Activated T-cell treated with anti-CD3 and anti-CD28 coated beads for 24 hours (primary cell): ENCODE measurements at regions not wholly inside any gene's neighbourhood (a gene's known extent, or its start where the extent isn't known, plus 50 kb on each side); places are given as distances from the start of the nearest gene placed in this dataset.
"Not testable (repeated sequence)": the region's sequence is repeated elsewhere in the genome, so short reads cannot be mapped to it uniquely, and the experiment has no call there.

Experiments used
- DNase-seq: peaks from one replicate; pipeline ENCODE4 v3.0.0-alpha.2; 2020; ENCODE audit warnings: low read depth

DNA sequence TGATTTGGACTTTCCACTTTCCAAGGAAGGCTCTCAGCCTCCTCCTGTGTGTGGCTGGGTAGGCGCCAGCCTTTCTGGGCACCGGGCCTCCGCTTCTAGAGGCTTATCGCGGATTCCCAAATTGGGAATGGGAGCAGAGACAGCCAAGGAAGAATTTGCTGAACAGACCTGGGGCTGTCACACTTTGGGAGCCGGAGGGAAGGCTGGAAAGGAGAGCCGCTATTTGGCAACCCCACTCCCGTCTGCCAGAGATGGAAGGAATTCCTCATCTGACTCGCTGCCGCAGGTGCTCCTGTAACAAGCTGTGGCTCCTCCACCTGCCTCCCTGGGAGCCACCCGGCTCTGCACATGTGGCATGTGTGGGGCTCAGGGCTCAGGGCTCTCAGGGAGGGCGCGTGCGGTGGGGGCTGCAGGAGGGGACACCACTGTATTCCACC is 50.8 kb upstream of the ECHDC3 start:
- DNase-seq, result no peak

DNA sequence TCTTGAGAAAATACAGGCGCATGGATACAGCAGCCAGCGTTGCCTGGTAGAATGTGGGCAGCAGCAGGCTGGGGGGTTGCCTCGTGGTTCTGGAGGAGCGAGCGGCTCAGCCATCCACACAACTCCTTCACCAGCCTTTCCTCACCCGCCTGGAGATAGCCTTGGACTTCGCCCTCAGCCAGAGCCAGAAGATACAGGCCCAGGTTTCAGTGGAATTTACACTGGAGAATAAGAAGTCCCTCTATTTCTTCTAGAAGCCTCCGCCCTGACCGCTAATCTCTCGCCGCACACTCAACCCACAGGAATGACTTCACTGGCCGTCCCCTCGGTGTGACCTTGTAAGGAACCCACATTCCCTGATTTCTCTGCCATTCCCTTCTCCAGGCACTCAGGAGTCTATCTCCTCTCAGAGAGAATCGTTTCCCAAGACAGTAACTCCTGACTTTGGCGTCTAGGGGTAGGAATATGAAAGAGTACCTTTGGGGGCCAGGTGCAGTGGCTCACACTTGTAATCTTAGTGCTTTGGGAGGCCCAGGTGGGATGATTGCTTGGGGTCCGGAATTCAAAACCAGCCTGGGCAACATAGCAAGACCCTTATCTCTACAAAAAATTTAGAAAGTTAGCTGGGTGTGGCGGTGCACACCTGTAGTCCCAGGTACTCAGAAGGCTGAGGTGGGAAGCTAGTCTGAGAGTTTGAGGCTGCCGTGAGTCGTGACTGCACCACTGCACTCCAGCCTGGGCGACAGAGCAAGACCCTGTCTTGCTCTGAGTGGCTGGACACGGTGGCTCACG is 52.0 kb upstream of the ECHDC3 start:
- no peak for DNase-seq

DNA sequence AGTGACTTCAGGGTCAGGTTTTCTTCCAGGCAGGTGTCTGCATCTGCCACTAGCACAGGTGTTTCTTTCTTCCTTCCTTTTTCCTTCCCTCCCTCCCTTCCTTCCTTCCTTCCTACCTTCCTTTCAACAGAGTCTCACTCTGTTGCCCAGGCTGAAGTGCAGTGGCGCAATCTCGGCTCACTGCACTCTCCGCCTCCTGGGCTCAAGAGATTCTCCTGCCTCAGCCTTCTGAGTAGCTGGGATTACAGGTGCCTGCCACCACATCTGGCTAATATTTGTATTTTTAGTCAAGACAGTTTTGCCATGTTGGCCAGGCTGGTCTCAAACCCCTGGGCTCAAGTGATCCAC is 53.8 kb upstream of the ECHDC3 start:
- not testable (repeated sequence) for DNase-seq

DNA sequence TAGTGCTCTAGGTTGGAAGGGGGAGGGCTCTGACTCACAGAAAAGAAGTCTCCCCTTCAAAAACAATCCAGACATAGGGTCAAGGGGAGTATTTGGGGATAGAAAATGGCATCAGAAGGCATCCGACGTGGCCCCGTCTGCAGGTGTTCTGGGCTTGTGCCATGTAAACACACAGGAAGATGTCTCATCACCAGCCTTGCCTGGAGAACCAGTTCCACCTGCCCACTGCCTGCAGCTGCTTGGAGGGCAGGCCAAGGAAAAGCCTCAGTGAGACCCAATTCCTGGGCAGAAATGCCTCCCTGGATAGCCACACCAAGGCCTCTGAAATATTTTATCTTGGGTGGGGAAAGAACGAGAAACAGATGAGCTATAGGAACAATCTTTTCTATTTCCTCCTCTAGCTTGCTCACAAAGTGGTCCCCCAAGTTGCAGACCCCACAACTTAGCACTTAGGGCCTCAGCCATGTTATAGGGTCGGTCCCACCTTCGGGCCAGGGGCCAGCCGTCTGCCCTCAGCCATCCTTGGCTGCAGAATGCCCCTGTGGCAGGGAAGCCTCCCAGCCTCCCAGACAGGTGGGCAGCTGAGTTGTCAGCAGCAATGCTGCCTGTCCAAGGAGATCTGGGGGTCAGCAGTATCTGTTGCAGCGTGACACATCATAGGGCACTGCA is 54.3 kb upstream of the ECHDC3 start:
- no peak for DNase-seq

DNA sequence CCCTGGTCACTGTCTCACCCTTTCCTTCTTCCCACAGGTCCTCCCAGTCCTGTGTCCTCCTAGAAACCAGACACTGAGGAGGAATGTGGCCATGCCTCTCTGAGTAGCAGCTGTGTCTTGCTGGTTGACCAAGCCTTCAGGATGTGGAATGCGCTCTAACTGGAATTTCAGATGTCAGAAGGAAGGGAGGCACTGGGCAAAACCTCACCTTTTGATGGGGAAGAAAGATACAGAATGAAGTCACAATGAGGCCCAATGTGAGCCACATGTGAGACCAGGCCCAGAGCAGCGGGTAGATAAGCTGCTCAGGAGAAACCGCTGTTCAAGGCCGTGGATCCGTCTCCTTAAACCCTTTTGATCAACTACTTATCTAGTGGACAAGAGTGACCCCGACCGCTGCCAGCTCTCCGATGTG is 54.8 kb upstream of the ECHDC3 start:
- DNase-seq, result no peak

DNA sequence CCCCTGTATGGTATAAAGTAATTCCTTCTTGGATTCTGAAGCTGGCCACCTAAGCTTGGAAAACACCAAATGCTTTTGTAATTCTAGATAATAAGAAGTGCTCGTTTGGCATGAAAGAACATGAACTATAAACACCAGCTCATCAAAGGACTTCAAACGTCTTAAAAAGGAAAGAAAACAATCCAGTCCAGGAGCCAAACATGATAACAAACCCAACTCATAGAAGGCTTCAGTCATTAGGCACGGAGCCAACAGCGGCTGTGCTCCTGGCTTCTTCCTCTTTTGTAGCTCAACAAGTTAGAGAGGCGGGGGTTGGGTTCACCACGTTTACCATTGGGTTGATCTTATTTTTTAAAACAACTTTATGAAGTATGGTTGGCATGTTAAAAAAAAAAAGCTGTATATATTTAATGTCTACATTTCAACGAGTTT is 56.4 kb upstream of the ECHDC3 start:
- DNase-seq, result no peak

DNA sequence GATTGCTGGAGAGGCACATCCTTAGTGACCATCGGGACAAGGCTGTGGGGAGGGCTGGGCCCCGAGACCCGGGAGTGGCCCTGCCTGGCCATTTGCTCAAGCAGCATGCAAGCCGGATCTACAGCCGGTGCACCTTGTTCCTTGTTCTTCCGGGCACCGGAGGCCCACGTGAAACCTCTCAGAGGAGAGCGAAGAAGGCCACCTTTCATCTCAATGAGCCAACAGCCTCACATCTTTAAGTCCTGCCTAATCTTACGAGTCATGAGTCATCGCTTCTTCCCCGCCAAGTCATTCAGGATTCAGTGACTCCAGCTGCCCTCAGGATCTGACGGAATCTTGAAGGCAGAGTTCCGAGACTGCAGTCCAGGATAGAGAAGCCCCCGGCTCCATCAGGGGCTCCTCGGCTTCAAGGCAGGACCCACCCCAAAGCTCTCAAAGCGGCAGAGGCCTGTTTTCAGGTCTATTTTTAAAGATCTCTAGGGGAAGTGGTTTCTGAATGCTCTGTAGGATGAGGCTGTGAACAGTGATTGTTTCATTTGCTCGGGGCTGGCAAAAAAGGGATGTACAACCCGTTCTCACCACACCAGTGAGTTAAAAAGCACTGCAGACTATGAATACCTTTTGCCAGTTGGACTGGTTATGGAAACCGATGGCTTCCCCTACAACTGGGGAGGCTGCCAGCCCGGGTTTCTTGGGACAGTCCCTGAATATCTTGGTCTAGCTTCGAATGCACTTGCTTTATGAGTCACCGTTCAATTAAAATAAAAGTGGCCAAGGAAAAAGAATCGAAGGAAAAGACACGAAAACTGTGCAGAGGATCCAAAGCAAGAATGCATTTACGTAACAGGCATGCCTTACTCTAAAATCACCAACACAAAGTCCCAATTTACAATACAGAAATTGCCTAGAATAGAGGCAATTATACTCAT is 57.2 kb upstream of the ECHDC3 start:
- DNase-seq, result peak; percentile 44

DNA sequence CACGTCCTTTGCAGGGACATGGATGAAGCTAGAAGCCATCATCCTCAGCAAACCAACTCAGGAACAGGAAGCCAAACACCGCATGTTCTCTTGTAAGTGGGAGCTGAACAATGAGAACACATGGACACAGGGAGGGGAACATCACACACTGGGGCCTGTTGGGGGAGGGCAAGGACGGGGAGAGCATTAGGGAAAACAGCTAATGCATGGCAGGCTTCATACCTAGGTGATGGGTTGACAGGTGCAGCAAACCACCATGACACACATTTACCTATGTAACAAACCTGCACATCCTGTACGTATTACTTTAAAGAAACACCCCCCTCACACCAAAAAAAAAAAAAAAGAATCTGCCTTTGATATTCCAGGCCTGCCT is 57.9 kb upstream of the ECHDC3 start:
- not testable (repeated sequence) for DNase-seq

DNA sequence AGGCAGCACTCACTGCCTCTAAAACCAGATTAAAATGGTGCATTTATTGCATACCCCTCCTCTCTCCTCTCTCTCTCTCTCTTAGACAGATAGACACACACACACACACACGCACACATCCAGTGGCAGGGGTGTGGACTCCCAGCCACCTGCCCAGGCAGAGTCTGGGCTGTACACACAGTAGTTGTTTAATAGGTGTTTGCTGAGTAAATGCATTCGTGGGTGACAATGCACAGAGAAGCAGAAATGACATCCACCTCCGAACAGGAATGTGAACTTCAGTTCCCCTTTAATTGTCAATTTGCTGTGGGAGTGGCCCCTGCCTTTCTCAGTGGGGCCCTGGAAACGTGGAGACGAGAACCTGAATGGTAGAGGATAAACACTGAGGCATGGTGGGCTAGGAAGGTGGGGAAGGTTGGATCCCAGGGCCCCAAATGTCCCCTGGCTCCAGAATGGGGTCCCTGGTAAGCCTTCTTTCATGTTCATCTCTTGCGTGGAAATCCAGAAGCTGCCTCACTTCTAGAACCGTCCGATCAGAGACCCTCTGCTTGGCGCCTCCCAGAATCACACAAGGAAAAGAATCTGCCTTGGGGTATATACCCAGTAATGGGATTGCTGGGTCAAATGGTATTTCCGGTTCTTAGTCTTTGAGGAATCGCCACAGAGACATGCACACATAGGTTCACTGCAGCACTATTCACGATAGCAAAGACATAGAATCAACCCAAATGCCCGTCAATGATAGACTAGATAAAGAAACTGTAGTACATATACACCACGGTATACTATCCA is 58.5 kb upstream of the ECHDC3 start:
- DNase-seq, result no peak

DNA sequence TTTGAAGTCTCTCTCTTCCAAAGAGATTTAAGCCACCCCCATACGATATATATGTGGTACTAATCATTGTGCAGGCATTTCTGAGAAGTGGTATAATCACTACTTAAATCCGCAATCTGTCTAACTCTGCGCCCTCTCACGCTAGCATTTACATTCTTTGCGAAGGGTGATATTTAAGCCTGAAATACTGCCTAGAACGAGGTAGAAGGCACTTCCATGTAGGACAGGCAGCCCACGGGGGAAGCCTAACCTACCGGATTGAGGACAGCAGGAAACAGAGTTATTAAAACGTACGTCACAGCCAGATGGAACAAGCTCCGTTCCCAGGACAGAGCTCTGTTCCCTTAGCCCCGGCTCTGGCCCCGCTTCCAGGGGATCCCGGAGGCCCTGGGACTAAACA is 59.3 kb upstream of the ECHDC3 start:
- no peak for DNase-seq

DNA sequence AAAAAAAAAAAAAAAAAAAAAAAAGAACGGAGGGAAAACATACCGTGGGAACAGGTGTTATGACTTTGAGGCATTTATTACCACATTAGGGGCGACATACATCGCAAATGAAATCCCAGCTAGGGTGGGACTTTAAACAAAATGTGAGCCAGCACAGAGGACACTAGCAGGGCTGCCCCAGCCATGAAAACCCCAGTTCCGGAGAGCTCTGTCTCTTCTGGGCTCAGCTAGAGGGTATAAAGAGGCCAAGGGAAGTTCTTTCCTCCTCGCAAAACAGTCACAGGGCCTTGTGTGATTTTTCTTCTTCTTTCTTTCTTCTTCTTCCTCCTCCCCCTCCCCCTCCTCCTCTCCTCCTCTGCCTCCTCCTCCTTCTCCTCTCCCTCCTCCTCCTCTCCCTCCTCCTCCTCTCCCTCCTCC is 59.9 kb upstream of the ECHDC3 start:
- no peak for DNase-seq

DNA sequence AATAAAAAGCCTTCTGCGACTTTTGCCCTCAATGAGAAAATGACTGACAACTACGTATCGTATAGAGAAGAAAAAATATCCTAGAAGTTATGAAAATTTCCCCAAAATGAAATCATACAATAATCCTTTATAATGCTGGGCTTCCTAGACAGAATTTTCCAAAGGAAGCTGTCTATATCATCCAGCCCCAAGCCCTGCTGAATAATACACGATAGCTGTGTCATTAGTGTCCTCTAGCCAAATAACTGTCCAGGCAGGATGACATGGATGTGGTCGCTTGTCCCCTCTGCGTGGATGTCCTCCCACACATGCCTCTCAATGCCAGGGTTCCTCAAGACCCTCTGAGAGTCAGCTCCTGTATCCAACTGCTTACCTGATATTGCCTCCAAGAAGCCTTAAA is 61.7 kb upstream of the ECHDC3 start:
- DNase-seq, result no peak

DNA sequence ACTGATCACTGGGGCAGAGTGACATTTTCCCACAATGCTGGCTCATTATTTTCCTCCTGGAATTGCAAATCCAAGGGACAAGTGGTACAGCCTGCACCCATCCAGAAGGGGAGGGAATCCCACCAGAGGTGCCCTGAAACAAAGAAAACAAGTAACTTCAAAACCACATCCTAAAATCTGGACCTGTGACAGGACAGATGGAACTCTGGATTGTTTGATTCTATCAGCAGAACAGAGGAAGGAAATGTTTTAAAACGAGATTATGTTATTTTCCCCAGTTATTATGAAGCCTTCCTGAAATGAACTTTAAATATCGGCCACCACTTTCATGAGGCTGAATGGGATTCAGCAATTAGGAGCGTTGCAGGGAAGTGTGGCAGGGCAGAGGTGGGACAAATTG is 62.2 kb upstream of the ECHDC3 start:
- no peak for DNase-seq

DNA sequence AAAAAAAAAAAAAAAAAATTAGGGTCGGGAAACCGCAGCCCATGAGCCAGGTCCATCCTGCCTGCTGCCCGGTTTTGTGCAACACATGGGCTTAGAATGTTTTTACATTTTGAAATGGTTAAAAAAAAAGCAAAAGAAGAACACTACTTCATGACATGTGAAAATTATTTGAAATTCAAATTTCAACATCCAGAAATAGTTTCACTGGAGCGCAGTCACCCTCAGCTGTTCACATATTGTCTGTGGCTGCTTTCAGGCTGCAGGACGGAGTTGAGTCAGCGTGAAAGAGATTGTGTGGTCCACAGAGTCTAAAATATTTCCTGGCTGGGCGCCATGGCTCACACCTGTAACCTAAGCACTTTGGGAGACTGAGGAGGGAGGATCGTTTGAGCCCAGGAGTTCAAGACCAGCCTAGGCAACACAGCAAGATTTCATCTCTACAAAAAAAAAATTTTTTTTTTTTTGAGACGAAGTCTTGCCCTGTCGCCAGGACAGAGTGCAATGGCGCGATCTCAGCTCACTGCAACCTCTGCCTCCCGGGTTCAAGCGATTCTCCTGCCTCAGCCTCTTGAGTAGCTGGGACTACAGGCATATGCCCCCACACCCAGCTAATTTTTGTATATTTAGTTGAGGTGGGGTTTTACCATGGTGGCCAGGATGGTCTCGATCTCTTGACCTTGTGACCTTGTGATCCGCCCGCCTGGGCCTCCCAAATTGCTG is 63.9 kb upstream of the ECHDC3 start:
- no peak for DNase-seq

DNA sequence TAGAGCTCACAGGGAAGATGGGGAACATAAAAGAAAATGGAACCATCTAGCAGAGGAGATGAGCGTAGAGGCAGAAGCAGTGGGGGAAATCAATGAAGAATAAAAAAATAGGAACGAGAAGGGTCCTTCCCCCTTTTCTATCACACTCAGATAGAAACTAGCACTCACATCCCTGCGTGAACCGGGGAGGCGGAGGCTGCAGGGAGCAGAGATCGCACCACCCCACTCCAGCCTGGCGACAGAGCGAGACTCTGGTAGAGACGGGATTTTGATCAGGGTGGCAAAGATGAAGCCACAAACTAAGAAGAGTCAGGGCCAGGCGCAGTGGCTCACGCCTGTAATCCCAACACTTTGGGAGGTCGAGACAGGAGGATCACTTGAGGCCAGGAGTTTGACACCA is 64.7 kb upstream of the ECHDC3 start:
- DNase-seq, result no peak

DNA sequence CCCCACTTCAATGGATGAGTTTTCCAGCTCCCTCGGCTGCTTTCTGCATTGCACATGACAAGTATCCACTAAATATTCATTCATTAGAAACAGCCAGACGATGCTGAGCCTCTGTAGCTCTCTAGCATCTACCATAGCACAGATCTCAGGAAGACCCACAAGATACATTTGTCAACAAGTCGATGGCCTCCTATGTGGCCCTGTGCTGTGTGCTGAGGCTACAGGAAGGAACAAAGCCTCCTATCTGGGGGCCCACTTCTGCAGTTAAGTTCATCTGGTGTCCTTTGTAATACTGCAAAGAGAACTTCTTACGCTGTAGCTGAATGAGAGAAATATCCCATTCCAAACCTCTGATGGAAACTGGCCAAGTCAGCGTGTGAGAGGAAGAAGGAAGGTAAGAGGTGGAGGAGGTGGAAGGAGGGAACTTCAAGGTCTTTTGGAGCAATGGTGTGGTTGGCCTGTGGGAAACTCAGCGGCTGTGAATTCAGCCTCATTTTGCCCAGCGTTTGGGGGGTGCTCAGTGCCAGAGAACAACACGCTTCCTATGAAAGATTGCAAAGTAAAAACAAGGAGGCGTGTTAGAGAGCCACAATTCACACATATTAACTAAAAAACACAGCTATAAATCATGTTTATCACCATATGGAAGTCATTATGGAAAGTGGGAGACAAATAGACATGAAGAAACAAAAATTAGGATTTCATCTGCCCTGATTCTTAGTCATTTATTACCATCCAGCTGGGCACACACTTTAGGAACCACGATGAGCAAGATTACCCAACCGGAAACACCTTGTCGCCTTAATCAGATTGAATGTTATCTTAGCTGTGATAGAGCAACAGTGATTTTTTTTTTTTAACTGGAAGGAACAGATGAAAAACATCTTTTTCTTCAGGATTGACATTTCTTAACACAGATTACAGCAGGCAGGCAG is 62.2 kb upstream of the USP6NL start:
- no peak for DNase-seq

DNA sequence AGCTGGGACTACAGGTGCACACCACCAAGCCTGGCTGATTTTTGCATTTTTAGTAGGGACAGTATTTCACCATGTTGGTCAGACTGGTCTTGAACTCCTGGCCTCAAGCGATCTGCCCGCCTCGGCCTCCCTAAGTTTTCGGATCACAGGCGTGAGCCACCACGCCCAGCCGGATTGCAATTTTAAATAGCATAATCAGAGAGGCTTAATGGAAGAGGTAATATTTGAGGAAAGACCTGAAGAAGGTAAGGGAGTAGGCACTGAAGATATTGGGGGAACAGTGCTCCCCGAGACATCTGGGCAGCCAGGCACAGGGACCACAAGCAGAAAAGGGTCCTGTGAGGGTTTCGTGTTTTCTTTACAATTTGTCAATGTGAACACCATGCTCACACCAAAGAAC is 61.4 kb upstream of the USP6NL start:
- DNase-seq, result no peak

DNA sequence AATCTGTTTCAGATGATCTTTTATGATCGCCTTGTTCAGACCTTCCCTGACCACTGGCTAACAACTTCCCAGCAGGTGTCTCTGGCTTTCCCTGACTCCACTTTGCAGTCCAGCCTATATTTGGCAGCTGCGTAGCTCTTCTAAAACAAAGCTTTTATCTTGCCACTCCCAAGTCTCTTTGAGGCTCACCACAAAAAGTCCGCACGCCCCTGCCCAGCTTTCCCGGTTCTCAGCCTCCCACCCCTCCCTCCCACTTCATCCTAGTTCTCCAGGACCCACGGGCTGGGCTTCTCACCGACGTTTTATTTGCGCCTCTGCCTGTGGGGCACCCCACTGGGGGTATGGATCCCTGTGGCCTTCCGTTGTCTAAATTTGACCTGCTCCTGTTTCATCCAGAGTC is 58.9 kb upstream of the USP6NL start:
- DNase-seq, result no peak

DNA sequence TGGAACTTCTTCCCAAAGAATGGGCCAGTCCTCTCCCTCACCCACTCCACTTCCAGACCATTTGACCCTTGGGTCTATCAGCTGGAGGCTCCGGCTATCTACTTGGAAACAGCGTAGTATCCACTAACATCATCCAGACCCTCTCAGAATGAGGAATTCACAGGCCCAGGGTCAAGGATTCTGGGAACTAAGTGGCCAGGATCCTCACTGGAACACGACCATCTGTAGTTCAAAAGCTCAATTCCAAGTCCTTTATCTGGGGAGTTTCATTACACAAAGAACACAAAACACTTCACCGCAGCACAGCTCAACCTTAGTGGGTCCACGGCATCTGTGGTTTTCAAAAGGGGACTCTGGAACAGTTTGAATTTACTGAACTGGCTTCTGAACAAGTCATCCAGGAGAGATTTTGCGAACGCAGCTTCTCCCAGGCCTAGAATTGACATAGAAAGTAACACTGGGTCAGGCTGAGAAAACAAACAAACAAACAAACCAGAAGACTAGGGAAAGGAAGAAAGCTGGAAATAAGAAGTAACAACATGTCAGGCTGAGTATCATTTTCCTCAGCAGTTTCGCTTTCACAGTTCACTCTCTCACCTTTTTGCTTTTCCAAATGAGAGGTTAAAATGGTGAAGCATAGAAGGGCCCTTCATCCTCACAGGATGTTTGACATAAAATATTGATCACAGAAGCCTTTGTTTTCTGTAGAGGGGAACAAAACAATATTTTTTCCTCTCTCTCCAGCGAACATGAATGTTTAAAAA is 57.6 kb upstream of the USP6NL start:
- no peak for DNase-seq
